ENCODE measurements at regions not wholly inside any gene's neighbourhood (a gene's known extent, or its start where the extent isn't known, plus 50 kb on each side); places are given as distances from the start of the nearest gene placed in this dataset.

DNA sequence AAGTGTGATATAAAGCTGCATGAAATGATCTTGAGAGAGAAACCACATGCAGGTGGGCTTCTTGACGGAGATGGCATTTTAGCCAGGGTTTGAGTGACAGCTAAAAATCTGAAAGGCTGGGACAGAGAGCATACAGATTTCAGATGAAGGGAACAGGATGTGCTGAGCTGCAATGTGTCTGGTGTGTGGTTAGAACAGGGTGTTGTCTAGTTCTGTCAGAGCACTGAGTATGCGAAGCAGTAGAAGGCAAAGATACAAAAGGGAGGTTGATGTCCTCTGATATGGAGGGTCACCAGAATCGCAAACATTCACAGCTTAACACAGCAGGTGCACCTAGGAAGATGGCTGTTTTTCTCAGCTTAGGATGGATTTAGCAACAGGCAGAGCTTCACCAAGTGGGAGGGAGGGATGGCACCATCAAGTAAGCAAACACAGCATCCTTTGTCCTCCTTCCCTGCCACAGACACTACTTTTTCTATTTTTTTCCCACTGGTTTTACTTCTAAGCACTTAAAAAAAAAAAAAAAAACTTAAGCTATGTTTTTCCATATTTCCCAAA lies 182.5 kb downstream of the TMX3 start:
- H3K27ac ChIP-seq, result no peak overlapping the region
- no peak for DNase-seq (ENCODE audit: low read depth, low spot score)

DNA sequence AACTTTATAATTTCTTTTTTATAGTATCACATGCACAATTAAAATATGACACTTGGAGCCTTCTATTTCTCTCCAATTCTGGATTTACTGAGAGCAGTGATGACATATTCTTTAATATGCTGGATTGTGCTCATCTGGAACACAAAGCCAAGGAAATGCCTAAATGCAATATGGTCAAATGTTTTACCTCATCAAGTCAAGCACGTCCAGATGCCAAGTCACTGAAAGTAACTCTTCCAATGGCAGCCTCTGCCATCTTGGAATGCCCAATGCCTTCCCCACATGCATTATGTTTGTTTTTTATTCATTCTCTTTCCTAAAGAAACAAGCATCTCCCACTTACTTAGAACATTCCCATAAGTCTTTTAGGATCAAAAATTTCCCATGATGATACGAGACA lies 189.8 kb downstream of the TMX3 start:
- no peak overlapping the region for H3K27ac ChIP-seq
- DNase-seq (ENCODE audit: low read depth, low spot score), result no peak

DNA sequence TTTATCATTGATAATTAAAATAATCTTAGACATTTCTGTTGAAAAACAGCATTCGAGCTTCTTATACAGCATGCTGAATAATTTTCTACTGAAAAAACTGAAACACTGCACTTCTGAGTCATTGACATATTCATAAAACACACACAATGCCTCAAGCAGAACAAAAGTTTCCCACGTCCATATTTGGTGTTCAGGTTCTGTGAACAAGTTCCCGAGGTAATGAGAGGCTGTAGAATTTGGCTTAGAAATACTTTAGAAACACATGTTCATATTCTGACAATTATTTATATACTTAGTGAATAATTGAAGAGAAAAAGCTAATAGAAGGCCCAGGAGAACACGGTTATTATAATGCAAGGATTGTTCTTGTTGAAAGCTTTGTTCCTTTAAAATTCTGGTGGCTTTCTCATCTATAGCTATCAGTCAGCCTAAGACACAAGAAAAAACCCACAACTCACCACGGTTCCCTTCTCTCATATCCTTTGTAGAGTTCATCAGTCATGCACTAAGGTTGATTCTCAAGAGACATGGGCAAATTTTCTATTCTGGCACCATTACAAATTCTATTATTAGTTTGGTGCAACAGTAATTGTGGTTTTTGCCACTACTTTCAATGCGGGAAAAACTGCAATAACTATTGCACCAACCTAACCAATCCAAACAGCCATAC lies 194.4 kb downstream of the TMX3 start:
- H3K27ac ChIP-seq, result no peak overlapping the region
- peak; percentile 5 for DNase-seq (ENCODE audit: low read depth, low spot score)

DNA sequence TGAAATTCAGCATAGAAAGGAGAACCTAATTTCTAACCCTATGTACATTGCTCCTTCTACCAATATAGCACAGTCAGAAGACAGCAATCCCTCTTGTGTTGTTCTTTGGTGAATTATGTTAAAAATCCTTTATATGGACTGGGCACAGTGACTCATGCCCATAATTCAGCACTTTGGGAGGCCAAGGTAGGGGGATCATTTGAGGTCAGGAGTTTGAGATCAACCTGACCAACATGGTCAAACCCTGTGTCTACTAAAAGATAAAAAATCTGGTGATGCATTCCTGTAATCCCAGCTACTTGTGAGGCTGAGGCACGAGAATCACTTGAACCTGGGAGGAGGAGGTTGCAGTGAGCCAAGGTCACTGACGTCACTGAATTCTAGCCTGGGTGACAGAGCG lies 195.6 kb downstream of the TMX3 start:
- no peak for DNase-seq (ENCODE audit: low read depth, low spot score)
- H3K27ac ChIP-seq, result no peak overlapping the region

DNA sequence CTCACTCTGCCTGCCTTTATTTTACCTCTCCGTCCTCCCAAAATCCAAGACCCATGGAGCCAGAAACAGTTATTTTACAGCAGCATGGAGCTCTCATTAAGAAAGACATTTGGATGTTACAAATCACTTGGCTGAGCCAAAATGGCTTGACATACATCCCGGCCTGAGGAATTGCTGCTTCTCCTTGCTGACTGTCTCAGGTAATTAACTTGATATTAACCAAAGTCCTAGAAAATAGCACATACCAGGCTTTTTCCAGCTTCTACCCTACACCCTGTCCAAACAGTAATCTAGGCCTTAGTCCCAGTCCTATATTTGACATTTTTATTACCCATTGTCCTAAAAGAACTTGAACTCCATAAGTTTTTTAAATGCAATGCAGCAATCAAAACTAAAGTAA lies 205.0 kb downstream of the TMX3 start:
- no peak overlapping the region for H3K27ac ChIP-seq
- no peak for DNase-seq (ENCODE audit: low read depth, low spot score)

DNA sequence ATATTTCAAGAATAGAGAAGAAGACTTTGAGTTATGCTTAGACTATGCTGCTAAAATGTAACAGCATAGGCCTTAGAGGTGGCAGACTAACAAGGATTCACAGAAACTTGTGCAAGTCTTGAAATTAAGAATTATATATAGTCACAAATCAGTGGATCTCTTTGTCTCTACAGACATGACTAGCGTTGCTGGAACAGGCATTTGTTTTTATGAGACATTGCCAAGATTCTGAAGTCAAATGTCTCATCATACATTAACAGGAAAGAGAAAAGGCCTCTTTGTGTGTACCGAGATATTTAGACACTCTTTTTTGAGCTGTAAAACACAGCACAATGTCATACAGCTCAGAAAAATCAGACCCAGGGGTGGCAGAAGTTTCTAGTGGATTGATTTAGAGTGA lies 207.1 kb downstream of the TMX3 start:
- no peak overlapping the region for H3K27ac ChIP-seq
- DNase-seq (ENCODE audit: low read depth, low spot score), result no peak

DNA sequence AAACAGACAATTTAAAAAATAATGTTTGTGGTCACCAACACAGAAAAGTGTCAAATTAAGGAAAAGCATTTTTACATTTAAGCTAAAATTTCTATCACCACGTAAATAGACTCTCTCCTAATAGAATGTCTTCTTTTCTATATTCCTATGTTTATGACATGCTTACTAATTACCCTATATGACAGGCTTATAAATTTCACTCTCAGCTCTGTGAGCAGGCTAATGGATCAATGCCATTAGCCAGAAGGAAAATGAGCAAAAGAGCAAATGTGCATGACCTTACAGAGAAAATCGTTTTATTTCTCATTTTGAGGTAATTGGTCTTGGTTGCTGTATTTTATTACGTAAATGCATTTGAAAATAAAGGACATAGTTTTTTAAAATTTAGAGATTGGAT lies 209.7 kb downstream of the TMX3 start:
- DNase-seq (ENCODE audit: low read depth, low spot score), result no peak
- H3K27ac ChIP-seq, result no peak overlapping the region

DNA sequence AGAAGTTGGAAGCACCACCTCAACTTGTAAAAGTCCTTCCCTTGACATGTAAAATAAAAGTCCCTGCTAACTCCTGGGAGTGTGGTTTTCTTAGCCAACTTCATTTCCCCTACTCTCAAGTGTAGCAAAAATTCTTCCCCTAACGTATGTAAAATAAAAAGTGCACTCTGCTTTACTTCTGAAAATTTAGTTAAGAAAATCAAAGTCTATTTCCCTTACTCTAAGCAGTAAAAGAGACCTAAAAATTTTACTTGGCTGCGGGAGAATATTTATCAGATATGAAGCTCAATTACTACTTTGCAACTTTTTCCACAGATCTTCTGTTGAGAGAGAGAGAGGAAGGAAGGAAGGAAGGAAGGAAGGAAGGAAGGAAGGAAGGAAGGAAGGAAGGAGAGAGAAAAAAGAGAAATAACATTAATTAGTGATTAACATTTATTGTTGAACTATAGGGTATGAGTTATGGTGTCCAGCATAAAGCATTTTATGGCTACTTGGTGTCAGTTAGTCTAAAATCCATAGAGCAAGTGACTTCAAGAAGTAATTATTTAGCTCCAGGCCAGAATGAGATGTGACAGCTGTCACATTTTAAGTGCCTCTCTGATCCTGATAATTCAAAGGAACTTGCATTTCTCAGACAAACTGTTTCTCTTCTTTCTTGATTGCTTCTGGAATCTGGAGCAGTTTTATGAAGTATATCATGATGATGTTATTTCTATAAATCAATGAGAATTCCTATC lies 210.3 kb downstream of the TMX3 start:
- no peak for DNase-seq (ENCODE audit: low read depth, low spot score)
- no peak overlapping the region for H3K27ac ChIP-seq

DNA sequence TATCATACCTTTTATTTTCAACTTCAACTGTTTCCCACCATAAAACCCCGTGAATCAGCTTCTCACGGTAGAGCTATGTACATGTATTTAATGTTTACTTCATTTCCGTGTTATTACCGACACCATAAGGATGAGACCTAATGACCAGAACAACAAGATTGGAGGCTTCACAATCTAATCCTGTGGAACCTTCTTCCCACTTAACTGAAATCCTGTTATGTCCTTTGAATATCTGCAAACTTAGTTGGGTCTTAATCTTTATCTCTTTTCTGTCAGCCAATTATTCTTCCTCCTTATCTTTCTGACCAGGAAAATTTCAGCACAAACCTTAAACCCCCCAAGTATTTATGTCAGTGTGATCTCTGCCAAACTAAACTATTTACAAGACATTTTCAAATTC lies 214.4 kb downstream of the TMX3 start:
- no peak overlapping the region for H3K27ac ChIP-seq
- DNase-seq (ENCODE audit: low read depth, low spot score), result no peak

DNA sequence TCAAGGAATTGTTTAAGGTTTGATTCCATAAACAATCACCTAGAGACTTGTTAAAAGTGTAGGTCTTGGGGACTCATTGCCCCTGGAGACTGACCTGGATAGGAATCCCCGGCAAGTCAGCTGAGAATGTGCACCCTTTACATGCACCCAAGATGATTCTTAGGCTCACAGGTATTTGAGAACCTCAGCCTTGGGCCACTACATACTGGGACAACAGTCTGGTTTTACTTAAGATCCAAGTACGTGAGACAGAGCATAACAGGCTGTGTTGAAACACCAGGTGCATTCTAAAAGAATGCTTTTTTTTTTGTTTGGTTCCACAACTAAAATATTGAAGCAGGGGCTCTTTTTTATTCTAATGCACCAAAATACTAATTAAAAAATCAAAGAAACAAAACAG lies 215.8 kb downstream of the TMX3 start:
- DNase-seq (ENCODE audit: low read depth, low spot score), result no peak
- H3K27ac ChIP-seq, result no peak overlapping the region

DNA sequence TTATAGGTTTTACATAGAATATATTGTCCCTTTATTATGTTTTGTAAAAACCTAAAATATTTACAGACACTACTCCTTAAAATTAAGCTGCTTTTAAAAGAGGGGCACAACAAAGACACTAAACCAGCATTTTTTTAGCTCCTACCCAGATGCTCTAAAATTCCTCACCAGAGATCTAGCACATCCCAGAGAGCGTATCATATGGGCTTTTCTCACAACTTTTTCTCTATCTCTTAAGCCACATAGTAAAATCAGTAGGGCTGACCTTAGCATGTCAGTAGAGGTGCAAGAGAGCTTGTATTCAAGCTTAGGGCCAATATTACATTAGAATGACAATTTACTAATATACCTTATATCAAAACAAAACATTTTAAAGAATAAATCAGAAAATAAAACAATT lies 216.3 kb downstream of the TMX3 start:
- DNase-seq (ENCODE audit: low read depth, low spot score), result no peak
- H3K27ac ChIP-seq, result no peak overlapping the region

DNA sequence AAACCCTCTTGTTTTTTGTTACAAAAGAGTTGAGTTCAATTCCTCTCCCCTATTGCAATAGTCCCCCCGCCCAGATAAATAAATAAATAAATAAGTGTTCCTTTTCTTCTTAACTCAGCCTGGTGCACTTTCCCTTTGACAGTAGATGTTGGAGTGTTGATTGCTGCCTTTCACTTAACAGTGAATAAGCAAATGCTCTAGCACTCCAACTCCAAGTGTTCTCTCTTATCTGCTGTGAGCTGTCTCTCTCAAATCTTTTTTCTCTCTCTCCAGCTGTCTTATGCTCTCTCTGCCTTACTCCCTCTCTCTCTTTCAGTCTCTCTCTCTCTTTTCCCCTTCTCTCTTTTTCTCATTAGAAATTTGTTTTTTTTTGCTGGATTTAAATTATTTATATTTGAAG lies 216.7 kb downstream of the TMX3 start:
- no peak for DNase-seq (ENCODE audit: low read depth, low spot score)
- H3K27ac ChIP-seq, result no peak overlapping the region

DNA sequence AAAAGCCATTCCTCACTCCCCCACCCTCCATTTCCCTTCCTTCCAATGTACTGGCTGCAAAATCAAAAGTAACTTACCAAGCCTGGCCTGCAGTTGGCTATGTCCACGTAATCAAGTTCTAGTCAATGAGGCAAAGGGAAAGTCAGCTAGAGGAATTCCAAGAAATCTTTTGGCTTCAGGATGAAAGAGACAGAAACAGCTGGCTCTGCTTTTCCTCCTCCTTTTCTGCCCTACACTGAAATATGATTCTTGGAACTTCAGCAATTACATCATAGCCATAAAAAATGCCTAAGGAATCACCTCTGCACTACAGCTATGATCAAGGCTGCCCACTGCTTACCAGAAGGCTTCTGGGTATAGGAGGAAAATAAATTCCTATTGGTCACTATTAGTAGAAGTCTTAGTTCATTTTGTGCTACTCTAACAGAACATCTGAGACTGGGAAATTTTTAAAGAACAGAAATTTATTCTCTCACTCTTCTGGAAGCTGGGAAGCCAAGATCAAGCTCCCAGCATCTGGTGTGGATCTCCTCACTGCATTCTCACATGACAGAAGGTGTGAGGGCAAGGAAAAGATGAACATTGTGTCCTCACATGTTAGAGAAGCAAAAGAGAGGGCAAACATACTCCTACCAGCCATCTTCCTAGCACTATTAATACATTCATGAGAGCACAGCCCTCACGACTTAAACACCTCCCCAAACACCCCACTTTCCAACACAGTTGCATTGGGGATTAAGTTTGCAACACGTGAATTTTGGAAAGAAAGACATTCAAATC lies 219.9 kb downstream of the TMX3 start:
- H3K27ac ChIP-seq, result no peak overlapping the region
- DNase-seq (ENCODE audit: low read depth, low spot score), result no peak

DNA sequence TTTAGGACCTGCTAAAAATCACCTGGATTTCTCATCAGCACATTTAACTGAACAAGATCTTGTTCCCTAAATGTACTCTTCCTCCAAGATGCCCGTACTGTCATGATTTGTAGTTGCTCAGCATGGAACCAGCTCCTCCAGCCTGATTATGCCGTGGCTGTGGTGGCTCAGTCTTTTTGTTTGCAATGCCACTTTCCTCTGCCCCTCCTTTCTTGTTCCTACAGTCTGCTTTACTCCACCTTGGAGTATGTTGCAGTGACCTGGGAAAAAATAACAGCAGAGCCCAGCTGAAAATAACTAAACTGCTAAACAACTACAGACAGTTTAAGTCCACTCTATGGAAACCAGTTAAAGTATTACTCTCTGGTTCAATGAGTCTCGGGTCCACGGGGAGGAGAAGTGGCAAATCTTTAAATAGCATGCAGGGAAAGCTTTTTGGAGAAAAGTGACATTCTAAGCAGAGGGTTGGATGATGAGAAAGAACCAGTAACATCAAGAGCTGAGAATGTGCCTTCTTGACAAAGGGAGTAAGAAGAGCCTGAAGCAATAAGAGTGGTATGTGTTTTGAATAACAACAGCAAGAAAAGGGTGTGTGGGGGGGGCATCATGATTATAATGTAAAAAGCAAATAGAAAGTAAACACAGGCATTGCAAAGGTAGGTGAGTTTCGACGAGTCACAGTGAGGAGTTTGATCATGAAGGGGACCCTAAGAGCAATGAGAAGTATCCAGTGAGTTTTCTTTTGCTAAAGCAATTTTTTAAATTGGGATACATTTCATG lies 225.7 kb downstream of the TMX3 start:
- DNase-seq (ENCODE audit: low read depth, low spot score), result no peak
- H3K27ac ChIP-seq, result no peak overlapping the region

DNA sequence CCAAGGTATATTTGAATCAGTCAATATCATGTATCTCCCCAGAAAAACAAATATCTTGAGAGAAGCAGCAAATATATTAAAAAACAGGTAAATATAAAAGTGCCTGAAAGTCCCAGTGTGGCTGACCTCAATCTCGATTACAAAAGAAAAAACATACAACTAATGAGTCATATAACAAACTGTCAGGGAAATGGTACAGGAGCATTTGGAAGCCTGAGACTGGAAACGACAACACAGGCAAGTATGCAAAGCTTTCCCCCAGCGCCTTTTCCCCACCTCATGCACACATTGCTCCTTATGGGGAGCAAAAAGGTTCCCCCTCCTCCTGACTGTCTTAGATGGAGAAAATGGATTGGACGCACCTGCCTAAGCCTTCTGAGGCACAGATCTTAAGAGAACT lies 230.7 kb downstream of the TMX3 start:
- H3K27ac ChIP-seq, result no peak overlapping the region
- DNase-seq (ENCODE audit: low read depth, low spot score), result peak; percentile 5

DNA sequence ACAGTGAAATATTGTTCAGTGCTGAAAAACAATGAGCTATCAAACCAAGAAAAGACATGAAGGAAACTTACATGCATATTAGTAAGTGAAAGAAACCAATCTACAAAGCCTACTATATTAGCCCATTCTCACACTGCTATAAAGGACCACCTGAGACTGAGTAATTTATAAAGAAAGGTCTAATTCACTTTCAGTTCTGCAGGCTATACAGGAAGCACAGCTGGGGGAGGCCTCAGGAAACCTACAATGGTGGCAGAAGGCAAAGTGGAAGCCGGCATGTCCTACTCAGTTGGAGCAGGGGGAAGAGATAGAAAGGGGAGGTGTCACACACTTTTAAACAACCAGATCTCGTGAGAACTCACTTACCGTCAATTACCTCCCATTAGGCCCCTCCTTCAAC lies 232.1 kb downstream of the TMX3 start:
- DNase-seq (ENCODE audit: low read depth, low spot score), result no peak
- H3K27ac ChIP-seq, result no peak overlapping the region

DNA sequence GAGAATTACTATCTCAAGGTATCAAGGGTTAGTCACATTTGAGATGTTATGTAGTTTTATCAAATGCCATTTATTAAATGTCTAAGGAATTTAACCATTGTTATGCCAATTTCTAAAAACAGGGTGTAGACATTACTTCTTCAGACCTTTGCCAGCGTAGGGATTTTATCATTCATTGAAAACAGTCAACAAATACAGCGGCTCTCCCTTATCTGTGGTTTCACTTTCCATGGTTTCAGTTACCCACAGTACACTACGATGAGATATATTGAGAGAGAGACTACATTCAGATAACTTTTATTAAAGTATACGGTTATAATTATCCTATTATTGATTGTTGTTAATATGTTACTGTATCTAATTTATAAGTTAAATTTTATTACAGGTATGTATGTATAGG lies 234.7 kb downstream of the TMX3 start:
- no peak for DNase-seq (ENCODE audit: low read depth, low spot score)
- H3K27ac ChIP-seq, result no peak overlapping the region

DNA sequence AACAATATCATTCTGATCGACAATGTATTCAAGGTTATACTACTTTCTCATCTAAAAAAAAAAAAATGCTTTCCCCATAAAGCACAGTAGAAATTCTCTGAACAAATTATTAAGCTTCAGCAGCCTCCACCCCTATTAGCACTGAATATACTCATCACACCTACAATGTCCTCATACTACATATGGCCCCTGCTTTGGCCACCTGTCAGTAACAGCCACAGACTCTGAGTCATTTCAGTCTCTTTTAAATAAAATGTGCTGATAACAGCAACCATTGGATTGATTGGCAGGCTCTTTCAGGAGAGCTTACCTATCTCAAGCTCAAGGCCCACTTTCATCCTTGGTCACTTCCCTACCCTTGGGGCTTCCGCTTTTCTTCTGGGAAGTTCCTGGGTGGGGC lies 236.7 kb downstream of the TMX3 start:
- H3K27ac ChIP-seq, result no peak overlapping the region
- no peak for DNase-seq (ENCODE audit: low read depth, low spot score)

DNA sequence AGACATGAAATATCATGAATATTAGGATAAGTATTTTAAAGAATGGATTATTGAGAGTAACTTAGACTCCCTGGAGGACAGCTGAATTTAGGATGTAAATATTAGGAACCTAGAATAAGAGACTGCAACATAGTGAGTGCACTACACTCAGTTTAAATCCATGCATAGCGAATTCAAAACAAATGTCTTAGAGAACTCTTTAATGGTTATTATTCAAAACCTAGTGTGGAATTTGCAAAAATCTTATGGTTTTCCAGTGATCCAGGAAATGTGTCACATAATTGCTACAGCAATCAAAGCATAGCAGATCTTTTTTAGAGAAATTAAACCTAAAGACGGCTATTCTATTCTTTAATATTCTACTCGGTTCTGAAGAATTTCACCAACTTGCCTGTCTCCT lies 239.0 kb downstream of the TMX3 start:
- no peak overlapping the region for H3K27ac ChIP-seq
- DNase-seq (ENCODE audit: low read depth, low spot score), result no peak

DNA sequence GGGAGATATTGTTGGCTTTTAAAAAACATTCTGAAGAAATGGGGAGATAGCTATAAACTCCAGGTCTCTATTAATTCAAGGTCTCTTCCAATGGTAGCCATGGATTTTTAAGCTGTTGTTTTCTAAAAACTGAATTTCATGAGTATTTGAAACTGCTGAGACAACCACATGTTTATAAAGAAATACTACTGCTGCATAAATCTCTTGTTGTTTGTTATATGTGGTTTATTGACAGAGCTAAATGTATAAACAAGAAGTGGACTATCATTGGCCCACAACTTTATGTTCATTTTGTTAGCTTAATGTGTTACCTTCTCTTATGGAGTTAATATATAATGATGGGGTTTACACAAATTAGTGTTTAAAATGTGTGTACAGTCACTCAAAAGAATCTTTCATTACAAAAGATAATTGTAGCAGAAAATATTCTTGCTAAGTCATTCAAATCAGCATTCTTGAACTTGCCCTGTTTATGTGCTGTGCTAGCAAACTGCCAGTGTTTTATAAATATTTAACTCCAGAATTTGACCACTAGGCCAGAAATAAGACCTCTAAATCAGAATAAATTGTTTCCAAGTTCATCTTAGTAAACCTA lies 242.1 kb downstream of the TMX3 start:
- H3K27ac ChIP-seq, result no peak overlapping the region
- DNase-seq (ENCODE audit: low read depth, low spot score), result no peak
